ENCODE measurements at regions not wholly inside any gene's neighbourhood (a gene's known extent, or its start where the extent isn't known, plus 50 kb on each side); places are given as distances from the start of the nearest gene placed in this dataset.

- in situ Hi-C loops (cut with MboI; ENCODE audit: low sequenced_read_pairs) (no loop called here), dilution Hi-C loops (cut with HindIII; ENCODE audit: low sequenced_read_pairs, unreplicated experiment) (no loop called here), intact Hi-C loops (cut with micrococcal nuclease) (no loop called here)
- no peaks in the 10 kb centered on the region for H3K9me1 ChIP-seq (ENCODE audit: insufficient read depth, low read length)
- H3K36me3 ChIP-seq (ENCODE audit: control insufficient read depth, insufficient read depth, low read length): no peaks in the 10 kb centered on the region
- CTCF ChIA-PET: no interaction called here
- no peak overlapping the region for H3K14ac ChIP-seq (replicated peaks; ENCODE audit: low read depth, low read length)
- H3K27me3 ChIP-seq (ENCODE audit: control insufficient read depth, insufficient read depth, low read length): no peaks in the 10 kb centered on the region
- H3K18ac ChIP-seq (ENCODE audit: low read depth, low read length): no peak overlapping the region
- DNase-seq (no peak), ATAC-seq (ENCODE audit: low read depth) (no peak)
- TF ChIP-seq SMC3 (IDR thresholded peaks at IDR 0.05; ENCODE audit: low read depth, low read length) (no peak), RFX5 (IDR thresholded peaks at IDR 0.05; ENCODE audit: low read depth, low read length) (no peak), NFE2L2 (IDR thresholded peaks at IDR 0.05; ENCODE audit: low read depth, low read length) (no peak), CEBPB (IDR thresholded peaks at IDR 0.05; ENCODE audit: low read depth, low read length) (no peak), FOS (IDR thresholded peaks at IDR 0.05; ENCODE audit: low read depth, low read length) (no peak), POLR2A (IDR thresholded peaks at IDR 0.05; ENCODE audit: low read depth, low read length) (no peak), RAD21 (IDR thresholded peaks at IDR 0.05; ENCODE audit: low read length) (no peak), MAFK (IDR thresholded peaks at IDR 0.05; ENCODE audit: low read depth, low read length) (no peak), ELK1 (IDR thresholded peaks at IDR 0.05; ENCODE audit: borderline replicate concordance, low read depth, low read length) (no peak), BHLHE40 (IDR thresholded peaks at IDR 0.05; ENCODE audit: low read depth, low read length) (no peak), CHD1 (IDR thresholded peaks at IDR 0.05; ENCODE audit: low read depth, low read length) (no peak), USF2 (IDR thresholded peaks at IDR 0.05; ENCODE audit: low read depth, low read length) (no peak)
- no peak overlapping the region for H2BK15ac ChIP-seq (ENCODE audit: low read depth, low read length)
- H3K4me3 ChIP-seq (ENCODE audit: insufficient read depth, low read depth, low read length): no peak overlapping the region
- H3K4ac ChIP-seq (ENCODE audit: low read depth, low read length): no peak overlapping the region
- H2BK5ac ChIP-seq (ENCODE audit: low read depth, low read length, poor library complexity, severe bottlenecking): no peak overlapping the region
- H3K56ac ChIP-seq (ENCODE audit: extremely low read depth, insufficient read depth, low read length): no peak overlapping the region
- 0% methylated on average over 1 of the region's 4 CpGs; no CpG with 5 or more reads in 1 of the 2 experiments for WGBS, 2 experiments (ENCODE audit: extremely low coverage in 2 of 2, insufficient read length in 1 of 2)
- no peak overlapping the region for H2BK20ac ChIP-seq (ENCODE audit: low read depth, low read length)
- no peaks in the 10 kb centered on the region for H3K79me1 ChIP-seq (ENCODE audit: low read depth in 1 of 2, low read length in 2 of 2)
- no peak overlapping the region for H3K4me2 ChIP-seq (ENCODE audit: low read depth, low read length)
- H3K27ac ChIP-seq (ENCODE audit: insufficient read depth, low read length): no peak overlapping the region
- POLR2A ChIA-PET (ENCODE audit: unreplicated experiment): no interaction called here
- H4K91ac ChIP-seq (ENCODE audit: insufficient read depth, low read depth, low read length): no peak overlapping the region
- H3K4me1 ChIP-seq (ENCODE audit: control insufficient read depth, insufficient read depth, low read length): no peaks in the 10 kb centered on the region
- H2AK5ac ChIP-seq (ENCODE audit: low read depth, low read length): no peak overlapping the region
- no peaks in the 10 kb centered on the region for H3K9me3 ChIP-seq (ENCODE audit: control insufficient read depth, insufficient read depth, low read length)
- H3K9ac ChIP-seq (ENCODE audit: low read depth, low read length): no peak overlapping the region
- H2AK9ac ChIP-seq (replicated peaks; ENCODE audit: low read depth, low read length, poor library complexity): no peak overlapping the region
- H4K5ac ChIP-seq (ENCODE audit: low read depth, low read length): no peak overlapping the region
- no TSS peak for BruUV-seq (replicated peaks)
- no peak overlapping the region for H2AFZ ChIP-seq (replicated peaks; ENCODE audit: low read length, poor library complexity)
- no peak overlapping the region for H4K8ac ChIP-seq (ENCODE audit: low read depth in 2 of 2, low read length in 2 of 2)
- no peak overlapping the region for H2BK120ac ChIP-seq (ENCODE audit: low read depth, low read length)
- H3K23ac ChIP-seq (ENCODE audit: low read depth, low read length): no peak overlapping the region
- no peaks in the 10 kb centered on the region for H4K20me1 ChIP-seq (ENCODE audit: insufficient read depth, low read length)
Observed at GRCh38 chr9:30622561-30622960, 1761.9 kb upstream of the ACO1 start.
